ENCODE measurements at regions not wholly inside any gene's neighbourhood (a gene's known extent, or its start where the extent isn't known, plus 50 kb on each side); places are given as distances from the start of the nearest gene placed in this dataset.

DNA sequence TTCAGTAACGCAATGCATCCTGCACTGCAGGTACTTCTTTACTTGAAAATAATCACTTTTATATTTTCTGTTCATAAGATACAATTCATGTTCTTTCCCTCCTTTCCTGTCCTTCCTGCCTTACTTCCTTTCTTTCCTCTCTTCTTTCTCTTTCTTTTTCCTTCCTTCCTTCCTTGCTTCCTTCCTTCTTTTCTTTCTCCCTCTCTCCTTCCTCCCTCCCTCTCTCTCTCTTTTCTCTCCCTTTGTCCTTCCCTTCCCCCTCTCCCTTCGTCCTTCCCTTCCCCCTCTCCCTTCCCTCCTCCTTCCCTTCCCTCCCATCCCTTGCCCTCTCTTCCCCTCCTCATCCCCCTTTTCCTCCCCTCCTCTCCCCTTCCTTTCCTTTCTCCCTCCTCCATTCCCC lies 227.8 kb upstream of the KLF6 start:
- TF ChIP-seq, protein P1, sequence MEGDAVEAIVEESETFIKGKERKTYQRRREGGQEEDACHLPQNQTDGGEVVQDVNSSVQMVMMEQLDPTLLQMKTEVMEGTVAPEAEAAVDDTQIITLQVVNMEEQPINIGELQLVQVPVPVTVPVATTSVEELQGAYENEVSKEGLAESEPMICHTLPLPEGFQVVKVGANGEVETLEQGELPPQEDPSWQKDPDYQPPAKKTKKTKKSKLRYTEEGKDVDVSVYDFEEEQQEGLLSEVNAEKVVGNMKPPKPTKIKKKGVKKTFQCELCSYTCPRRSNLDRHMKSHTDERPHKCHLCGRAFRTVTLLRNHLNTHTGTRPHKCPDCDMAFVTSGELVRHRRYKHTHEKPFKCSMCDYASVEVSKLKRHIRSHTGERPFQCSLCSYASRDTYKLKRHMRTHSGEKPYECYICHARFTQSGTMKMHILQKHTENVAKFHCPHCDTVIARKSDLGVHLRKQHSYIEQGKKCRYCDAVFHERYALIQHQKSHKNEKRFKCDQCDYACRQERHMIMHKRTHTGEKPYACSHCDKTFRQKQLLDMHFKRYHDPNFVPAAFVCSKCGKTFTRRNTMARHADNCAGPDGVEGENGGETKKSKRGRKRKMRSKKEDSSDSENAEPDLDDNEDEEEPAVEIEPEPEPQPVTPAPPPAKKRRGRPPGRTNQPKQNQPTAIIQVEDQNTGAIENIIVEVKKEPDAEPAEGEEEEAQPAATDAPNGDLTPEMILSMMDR (IDR thresholded peaks at IDR 0.05; ENCODE audit: insufficient read depth, low read depth, low read length): no peak
- no peak for TF ChIP-seq EZH2 (IDR thresholded peaks at IDR 0.05; ENCODE audit: insufficient read depth, low read length)
